OCI-LY1 (cell line): ENCODE measurements at regions not wholly inside any gene's neighbourhood (a gene's known extent, or its start where the extent isn't known, plus 50 kb on each side); places are given as distances from the start of the nearest gene placed in this dataset.

ENCODE experiments used
- CTCF ChIP-seq: fragments of 200-600 bp; sonication (generic), shearing (Covaris generic); IDR thresholded peaks from 2 replicates; pipeline ENCODE4 v1.5.1; 2017; ENCODE audit warnings: mild to moderate bottlenecking, antibody characterized with exemption, low read length, moderate library complexity, mixed read lengths
- EZH2 ChIP-seq: fragments of 200-600 bp; sonication (generic), shearing (Covaris generic); IDR thresholded peaks from 2 replicates; pipeline ENCODE4 v1.8.0; 2017; ENCODE audit warnings: borderline replicate concordance, mixed run types, mild to moderate bottlenecking, antibody characterized with exemption, low read length, moderate library complexity, mixed read lengths

- TF ChIP-seq CTCF (no peak), EZH2 (no peak)
Measured at GRCh38 chr13:34012382-34012781, 194.4 kb downstream of the RFC3 start.
